K562 (cell line): ENCODE measurements at regions not wholly inside any gene's neighbourhood (a gene's known extent, or its start where the extent isn't known, plus 50 kb on each side); places are given as distances from the start of the nearest gene placed in this dataset.

Experiments
- ADNP ChIP-seq: fragments of 200-800 bp; sonication (Bioruptor generic); IDR thresholded peaks from 2 replicates; pipeline ENCODE4 v1.6.1; 2016; ENCODE audit warnings: missing genetic modification characterization, missing compliant biosample characterization
- MAX ChIP-seq: sonication (generic); formaldehyde crosslinking; IDR thresholded peaks from 2 replicates; pipeline ENCODE4 v1.9.0; 2022; ENCODE audit warnings: mild to moderate bottlenecking, missing genetic modification reagents
- ZNF165 ChIP-seq: fragments of 250-450 bp; sonication (Bioruptor Pico); IDR thresholded peaks from 2 replicates; pipeline ENCODE4 v1.4.0; 2020; ENCODE audit warnings: borderline replicate concordance

GRCh38 chr13:30837227-30838159 lies 68.6 kb upstream of the MEDAG start:
- no peak for TF ChIP-seq MAX (CRISPR knock-in tag)
- no peak for TF ChIP-seq ZNF165
- no peak for TF ChIP-seq ADNP (tag)
